ENCODE measurements at regions not wholly inside any gene's neighbourhood (a gene's known extent, or its start where the extent isn't known, plus 50 kb on each side); places are given as distances from the start of the nearest gene placed in this dataset.

GRCh38 chr10:120182431-120182830, 274.6 kb upstream of the PLPP4 start:
- TF ChIP-seq POLR2A (IDR thresholded peaks at IDR 0.05), result no peak
- TF ChIP-seq, protein P1, sequence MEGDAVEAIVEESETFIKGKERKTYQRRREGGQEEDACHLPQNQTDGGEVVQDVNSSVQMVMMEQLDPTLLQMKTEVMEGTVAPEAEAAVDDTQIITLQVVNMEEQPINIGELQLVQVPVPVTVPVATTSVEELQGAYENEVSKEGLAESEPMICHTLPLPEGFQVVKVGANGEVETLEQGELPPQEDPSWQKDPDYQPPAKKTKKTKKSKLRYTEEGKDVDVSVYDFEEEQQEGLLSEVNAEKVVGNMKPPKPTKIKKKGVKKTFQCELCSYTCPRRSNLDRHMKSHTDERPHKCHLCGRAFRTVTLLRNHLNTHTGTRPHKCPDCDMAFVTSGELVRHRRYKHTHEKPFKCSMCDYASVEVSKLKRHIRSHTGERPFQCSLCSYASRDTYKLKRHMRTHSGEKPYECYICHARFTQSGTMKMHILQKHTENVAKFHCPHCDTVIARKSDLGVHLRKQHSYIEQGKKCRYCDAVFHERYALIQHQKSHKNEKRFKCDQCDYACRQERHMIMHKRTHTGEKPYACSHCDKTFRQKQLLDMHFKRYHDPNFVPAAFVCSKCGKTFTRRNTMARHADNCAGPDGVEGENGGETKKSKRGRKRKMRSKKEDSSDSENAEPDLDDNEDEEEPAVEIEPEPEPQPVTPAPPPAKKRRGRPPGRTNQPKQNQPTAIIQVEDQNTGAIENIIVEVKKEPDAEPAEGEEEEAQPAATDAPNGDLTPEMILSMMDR (IDR thresholded peaks at IDR 0.05), result no peak

All from tibial nerve (tissue), 3 donors.